Lower lobe of right lung (tissue), 2 donors: ENCODE measurements at regions not wholly inside any gene's neighbourhood (a gene's known extent, or its start where the extent isn't known, plus 50 kb on each side); places are given as distances from the start of the nearest gene placed in this dataset.

Experiments
- ATAC-seq, 2 donors: fragments of 200-7000 bp; cut with Tn5 transposase; one replicate each; pipeline ENCODE4 v1.9.1; 2020 to 2022; ENCODE audit warnings: mild to moderate bottlenecking in 2 of 2, moderate library complexity in 2 of 2
- DNase-seq: peaks from one replicate; pipeline ENCODE4 v3.0.0-alpha.2; 2020
- H3K27ac ChIP-seq: fragments of 200-600 bp; one replicate; pipeline ENCODE4 v1.8.0; 2022
- H3K27me3 ChIP-seq: fragments of 200-600 bp; one replicate; pipeline ENCODE4 v1.8.0; 2022; ENCODE audit warnings: low read depth
- H3K36me3 ChIP-seq: fragments of 200-600 bp; one replicate; pipeline ENCODE4 v1.8.0; 2022; ENCODE audit warnings: mild to moderate bottlenecking
- H3K4me1 ChIP-seq: fragments of 200-600 bp; one replicate; pipeline ENCODE4 v1.8.0; 2022
- H3K4me3 ChIP-seq: fragments of 200-600 bp; one replicate; pipeline ENCODE4 v1.8.0; 2022; ENCODE audit warnings: mild to moderate bottlenecking
- H3K9me3 ChIP-seq: fragments of 200-600 bp; one replicate; pipeline ENCODE4 v1.8.0; 2022
- intact Hi-C: fragments of 100-400 bp; cut with DNase I; formaldehyde crosslinking; loops from one replicate; pipeline ENCODE4 v1.11.0; 2022
- TF ChIP-seq, protein P1 (sequence below): fragments of 200-600 bp; IDR thresholded peaks from one replicate; pipeline ENCODE4 v1.8.0; 2022; ENCODE audit warnings: antibody characterized with exemption, mild to moderate bottlenecking
- donor health status: DM: no; HTN: yes; CAD: no; lungs with severe emphysema.

DNA sequence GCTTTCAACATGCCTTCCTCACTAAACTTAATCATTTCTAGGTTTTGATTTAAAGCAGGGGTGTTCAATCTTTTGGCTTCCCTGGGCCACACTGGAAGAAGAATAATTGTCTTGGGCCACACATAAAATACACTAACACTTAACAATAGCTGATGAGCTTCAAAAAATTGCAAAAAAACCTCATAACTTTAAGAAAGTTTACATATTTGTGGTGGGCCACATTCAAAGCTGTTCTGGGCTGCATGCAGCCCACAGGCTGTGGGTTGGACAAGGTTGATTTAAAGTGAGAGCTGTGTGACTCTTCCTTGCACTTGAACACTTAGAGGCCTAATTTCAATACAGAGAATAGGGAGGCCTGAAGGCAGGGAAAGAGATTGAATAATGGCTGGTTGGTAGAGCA is 598.3 kb downstream of the EFNA5 start:
- peaks cover 2% of the 10 kb centered on the region for H3K9me3 ChIP-seq
- intact Hi-C loops, result no loop called here
- no peaks in the 10 kb centered on the region for H3K27me3 ChIP-seq
- DNase-seq (no peak), ATAC-seq (no peak)
- TF ChIP-seq, protein P1, sequence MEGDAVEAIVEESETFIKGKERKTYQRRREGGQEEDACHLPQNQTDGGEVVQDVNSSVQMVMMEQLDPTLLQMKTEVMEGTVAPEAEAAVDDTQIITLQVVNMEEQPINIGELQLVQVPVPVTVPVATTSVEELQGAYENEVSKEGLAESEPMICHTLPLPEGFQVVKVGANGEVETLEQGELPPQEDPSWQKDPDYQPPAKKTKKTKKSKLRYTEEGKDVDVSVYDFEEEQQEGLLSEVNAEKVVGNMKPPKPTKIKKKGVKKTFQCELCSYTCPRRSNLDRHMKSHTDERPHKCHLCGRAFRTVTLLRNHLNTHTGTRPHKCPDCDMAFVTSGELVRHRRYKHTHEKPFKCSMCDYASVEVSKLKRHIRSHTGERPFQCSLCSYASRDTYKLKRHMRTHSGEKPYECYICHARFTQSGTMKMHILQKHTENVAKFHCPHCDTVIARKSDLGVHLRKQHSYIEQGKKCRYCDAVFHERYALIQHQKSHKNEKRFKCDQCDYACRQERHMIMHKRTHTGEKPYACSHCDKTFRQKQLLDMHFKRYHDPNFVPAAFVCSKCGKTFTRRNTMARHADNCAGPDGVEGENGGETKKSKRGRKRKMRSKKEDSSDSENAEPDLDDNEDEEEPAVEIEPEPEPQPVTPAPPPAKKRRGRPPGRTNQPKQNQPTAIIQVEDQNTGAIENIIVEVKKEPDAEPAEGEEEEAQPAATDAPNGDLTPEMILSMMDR, result no peak
- no peaks in the 10 kb centered on the region for H3K4me1 ChIP-seq
- H3K36me3 ChIP-seq, result no peaks in the 10 kb centered on the region
- no peak overlapping the region for H3K27ac ChIP-seq
- H3K4me3 ChIP-seq, result no peak overlapping the region

- Histone ChIP-seq H3K27me3 (no peaks in the 10 kb centered on the region), H3K27ac (no peak overlapping the region), H3K36me3 (no peaks in the 10 kb centered on the region), H3K4me1 (no peaks in the 10 kb centered on the region), H3K4me3 (no peak overlapping the region), H3K9me3 (peaks cover 2% of the 10 kb centered on the region)
- ATAC-seq (no peak), DNase-seq (no peak)
- intact Hi-C loops, result no loop called here
- TF ChIP-seq, protein P1, result no peak
Observed at GRCh38 chr5:107068782-107069181, 602.0 kb downstream of the EFNA5 start.

DNA sequence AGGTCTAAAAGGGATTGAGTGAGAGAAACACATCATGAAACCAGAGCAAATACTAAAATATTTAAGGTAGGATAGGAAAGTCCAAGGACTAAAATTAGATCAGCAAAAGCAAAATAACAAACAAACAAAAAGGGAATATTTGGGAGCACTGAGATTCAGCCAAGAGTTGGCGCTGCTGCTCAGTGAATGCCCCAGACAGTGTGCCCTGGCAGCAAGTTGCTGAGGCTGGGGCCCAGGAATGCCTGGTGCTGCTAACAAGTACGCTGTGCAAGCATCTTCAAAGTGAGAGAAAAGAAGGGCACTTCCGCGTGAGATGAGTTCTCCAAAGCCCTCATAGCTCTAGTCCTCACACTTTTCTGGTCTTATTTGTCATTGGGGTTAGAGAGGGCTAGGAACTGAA is 603.3 kb downstream of the EFNA5 start:
- intact Hi-C loops, result no loop called here
- Histone ChIP-seq H3K4me3 (no peak overlapping the region), H3K36me3 (no peaks in the 10 kb centered on the region), H3K4me1 (no peaks in the 10 kb centered on the region), H3K27ac (no peak overlapping the region), H3K27me3 (no peaks in the 10 kb centered on the region), H3K9me3 (peaks cover 2% of the 10 kb centered on the region)
- ATAC-seq (no peak), DNase-seq (peak; percentile 37)
- TF ChIP-seq, protein P1, result no peak

DNA sequence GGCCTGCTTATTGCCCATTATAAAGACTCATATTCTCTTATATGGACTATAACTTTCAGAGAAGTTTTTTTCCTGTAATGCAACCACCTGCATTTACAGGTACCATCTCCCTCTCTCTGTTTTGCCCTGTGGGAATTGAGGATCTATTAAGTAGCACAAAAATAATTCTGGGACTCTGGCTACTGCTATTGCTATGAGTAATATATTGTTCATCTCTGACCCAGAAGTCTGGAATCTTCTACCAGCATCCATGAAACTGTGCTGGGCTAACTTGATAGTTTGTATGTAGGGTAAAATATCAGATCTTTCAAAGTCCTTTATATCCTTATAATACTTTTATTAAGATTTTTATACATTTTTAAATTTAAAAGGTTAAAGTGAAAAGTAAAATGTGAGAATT is 607.2 kb downstream of the EFNA5 start:
- Histone ChIP-seq H3K4me1 (no peaks in the 10 kb centered on the region), H3K4me3 (no peak overlapping the region), H3K27ac (no peak overlapping the region), H3K9me3 (no peaks in the 10 kb centered on the region), H3K36me3 (no peaks in the 10 kb centered on the region), H3K27me3 (no peaks in the 10 kb centered on the region)
- DNase-seq, result no peak
- intact Hi-C loops, result no loop called here
- ATAC-seq, result no peak
- TF ChIP-seq, protein P1, result no peak

DNA sequence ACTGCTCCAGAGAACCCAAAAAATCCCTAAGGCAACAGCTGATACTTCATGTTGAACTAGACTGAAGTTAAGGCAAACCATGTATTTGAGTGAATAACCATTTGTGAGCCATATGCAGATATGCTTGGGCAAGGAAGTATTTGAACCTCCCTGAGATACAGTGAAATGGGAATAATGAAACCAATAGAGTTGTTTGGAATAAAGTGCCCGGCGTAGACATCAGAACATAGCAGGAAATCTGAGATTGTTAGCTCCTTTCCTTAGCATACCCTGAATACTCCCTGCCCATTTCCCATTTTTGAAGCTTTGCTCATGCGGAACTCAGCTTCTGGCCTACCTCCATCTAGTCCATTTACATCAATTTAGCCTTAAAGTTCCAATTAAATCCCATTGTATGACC is 611.9 kb downstream of the EFNA5 start:
- no peak for DNase-seq
- Histone ChIP-seq H3K27me3 (no peaks in the 10 kb centered on the region), H3K9me3 (no peaks in the 10 kb centered on the region), H3K27ac (no peak overlapping the region), H3K4me3 (no peak overlapping the region), H3K36me3 (no peaks in the 10 kb centered on the region), H3K4me1 (no peaks in the 10 kb centered on the region)
- intact Hi-C loops, result no loop called here
- no peak for ATAC-seq
- TF ChIP-seq, protein P1, result no peak

GRCh38 chr5:107058235-107058634 is 612.5 kb downstream of the EFNA5 start:
- no peaks in the 10 kb centered on the region for H3K9me3 ChIP-seq
- H3K27me3 ChIP-seq, result no peaks in the 10 kb centered on the region
- no peak for DNase-seq
- H3K27ac ChIP-seq, result no peak overlapping the region
- TF ChIP-seq, protein P1, result no peak
- no peaks in the 10 kb centered on the region for H3K4me1 ChIP-seq
- intact Hi-C loops, result no loop called here
- no peaks in the 10 kb centered on the region for H3K36me3 ChIP-seq
- H3K4me3 ChIP-seq, result no peak overlapping the region
- ATAC-seq, result no peak
